HCT116 (cell line): ENCODE measurements at regions not wholly inside any gene's neighbourhood (a gene's known extent, or its start where the extent isn't known, plus 50 kb on each side); places are given as distances from the start of the nearest gene placed in this dataset.

ENCODE experiments used
- ATAC-seq: fragments of 200-7000 bp; cut with Tn5 transposase; 2 replicates; pipeline ENCODE4 v1.9.1; 2020; ENCODE audit warnings: mild to moderate bottlenecking, moderate library complexity
- BruUV-seq: library from RNA; stranded (reverse); fragments of 400-500 nt; replicated peaks from 2 replicates; lab custom pipeline; 2021; lab: Mats Ljungman, UMichigan
- CTCF ChIA-PET: fragments of 300-600 bp; sonication (Branson Sonifier 250); formaldehyde crosslinking; loops from one replicate; lab custom pipeline; 2021; ENCODE audit warnings: antibody characterized with exemption; lab: Charles Lee
- POLR2A ChIA-PET: fragments of 300-600, 350-600 bp; sonication (Branson Sonifier 250); formaldehyde crosslinking; loops from one replicate; lab custom pipeline; 2021; ENCODE audit warnings: antibody characterized with exemption; lab: Charles Lee
- RAD21 ChIA-PET, 2 experiments: fragments of 300-600 bp; sonication (Branson Sonifier 250); formaldehyde crosslinking; loops; one replicate each; lab custom pipeline; 2023; ENCODE audit warnings: low total read pairs in 2 of 2; ENCODE audit not compliant: uncharacterized antibody in 2 of 2, unreplicated experiment in 2 of 2, low non-redundant PET in 1 of 2; lab: Charles Lee
- DNase-seq: peaks from one replicate; pipeline ENCODE4 v3.0.0-alpha.2; 2010; ENCODE audit warnings: low read depth, low spot score
- H2AFZ ChIP-seq: fragments of 200-600 bp; shearing (Covaris generic), sonication (generic); 2 replicates; pipeline ENCODE4 v1.6.1; 2017; ENCODE audit warnings: low read depth, mixed run types, mixed read lengths, antibody characterized with exemption, low read length; ENCODE audit not compliant: poor library complexity, severe bottlenecking
- H3K27ac ChIP-seq: 2 replicates; pipeline ENCODE4 v1.5.1; 2012; ENCODE audit warnings: low read depth, low read length
- H3K27me3 ChIP-seq: fragments of 200-600 bp; sonication (generic); 2 replicates; pipeline ENCODE4 v1.6.1; 2016; ENCODE audit warnings: mixed run types, low read length, mixed read lengths; ENCODE audit not compliant: insufficient read depth
- H3K36me3 ChIP-seq, 2 experiments: fragments of 200-500 bp in 1 of 2; fragments of 200-600 bp in 1 of 2; sonication (Bioruptor generic) in 1 of 2; sonication (generic) in 1 of 2; 2 replicates each; pipeline versions ENCODE4 v1.5.1 to v1.6.1; 2014 to 2016; ENCODE audit warnings: low read length in 2 of 2, inconsistent platforms in 1 of 2, mixed read lengths in 1 of 2, mixed run types in 1 of 2; ENCODE audit not compliant: insufficient read depth in 2 of 2, control insufficient read depth in 1 of 2
- H3K4me1 ChIP-seq, 2 experiments: fragments of 200-600 bp in 1 of 2; sonication (generic) in 1 of 2; 2 replicates each; pipeline versions ENCODE4 v1.5.1 to v1.6.1; 2012 to 2017; ENCODE audit warnings: low read length in 2 of 2, inconsistent platforms in 1 of 2, mild to moderate bottlenecking in 1 of 2, mixed read lengths in 1 of 2, mixed run types in 1 of 2, moderate library complexity in 1 of 2; ENCODE audit not compliant: insufficient read depth in 2 of 2, control insufficient read depth in 1 of 2
- H3K4me2 ChIP-seq: fragments of 200-600 bp; sonication (generic); 2 replicates; pipeline ENCODE4 v1.6.1; 2017; ENCODE audit warnings: mixed run types, low read length, mixed read lengths
- H3K4me3 ChIP-seq, 2 experiments: fragments of 200-600 bp in 1 of 2; sonication (generic) in 1 of 2; replicated peaks in 1 of 2; 2 replicates each; pipeline ENCODE4 v1.5.1; 2011 to 2016; ENCODE audit warnings: low read length in 2 of 2, control low read depth in 1 of 2, low read depth in 1 of 2, mild to moderate bottlenecking in 1 of 2, mixed read lengths in 1 of 2, mixed run types in 1 of 2
- H3K79me2 ChIP-seq: fragments of 200-600 bp; sonication (generic); 2 replicates; pipeline ENCODE4 v1.6.1; 2017; ENCODE audit warnings: mild to moderate bottlenecking, mixed run types, low read length, moderate library complexity, mixed read lengths; ENCODE audit not compliant: insufficient read depth
- H3K9ac ChIP-seq: fragments of 200-600 bp; sonication (generic); 2 replicates; pipeline ENCODE4 v1.6.1; 2016; ENCODE audit warnings: low read length, mixed read lengths
- H3K9me2 ChIP-seq: fragments of 200-600 bp; sonication (generic), shearing (Covaris generic); 2 replicates; pipeline ENCODE4 v1.6.1; 2017; ENCODE audit warnings: mixed run types, mild to moderate bottlenecking, moderate library complexity; ENCODE audit not compliant: insufficient read depth
- H3K9me3 ChIP-seq, 2 experiments: fragments of 200-500 bp in 1 of 2; fragments of 200-600 bp in 1 of 2; sonication (Bioruptor generic) in 1 of 2; sonication (generic) in 1 of 2; 2 replicates each; pipeline ENCODE4 v1.6.1; 2014 to 2017; ENCODE audit warnings: low read length in 2 of 2, mixed read lengths in 2 of 2, inconsistent platforms in 1 of 2, low read depth in 1 of 2, mild to moderate bottlenecking in 1 of 2, mixed run types in 1 of 2, moderate library complexity in 1 of 2; ENCODE audit not compliant: control insufficient read depth in 1 of 2, insufficient read depth in 1 of 2
- H4K20me1 ChIP-seq: fragments of 200-600 bp; sonication (generic), shearing (Covaris generic); 2 replicates; pipeline ENCODE4 v1.6.1; 2017; ENCODE audit warnings: mixed run types, mild to moderate bottlenecking, moderate library complexity; ENCODE audit not compliant: insufficient read depth
- CBX3 ChIP-seq: IDR thresholded peaks from 2 replicates; pipeline ENCODE4 v1.6.1; 2012; ENCODE audit warnings: low read depth
- CEBPB ChIP-seq: IDR thresholded peaks from 2 replicates; pipeline ENCODE4 v1.6.1; 2012; ENCODE audit warnings: low read depth
- CTCF ChIP-seq, 3 experiments: fragments of 200-600 bp in 1 of 3; sonication (generic) in 1 of 3; IDR thresholded peaks in 2 of 3; conservative IDR thresholded peaks in 1 of 3; 2 replicates each; pipeline ENCODE4 v1.5.1; 2012 to 2017; ENCODE audit warnings: low read depth in 2 of 3, low read length in 2 of 3, antibody characterized with exemption in 1 of 3, borderline replicate concordance in 1 of 3, control low read depth in 1 of 3, mild to moderate bottlenecking in 1 of 3, mixed read lengths in 1 of 3, mixed run types in 1 of 3, moderate library complexity in 1 of 3; ENCODE audit not compliant: insufficient read depth in 1 of 3
- EGR1 ChIP-seq: IDR thresholded peaks from 2 replicates; pipeline ENCODE4 v1.6.1; 2012; ENCODE audit warnings: low read depth
- EZH2 ChIP-seq: fragments of 200-600 bp; sonication (generic); IDR thresholded peaks from 2 replicates; pipeline ENCODE4 v1.6.1; 2017; ENCODE audit warnings: antibody characterized with exemption, mixed run types
- EZH2phosphoT487 ChIP-seq: fragments of 200-600 bp; IDR thresholded peaks from 2 replicates; pipeline ENCODE4 v1.6.1; 2018; ENCODE audit warnings: antibody characterized with exemption, borderline replicate concordance
- FOSL1 ChIP-seq: IDR thresholded peaks from 2 replicates; pipeline ENCODE4 v1.6.1; 2012; ENCODE audit warnings: low read depth
- POLR2A ChIP-seq: IDR thresholded peaks from 2 replicates; pipeline ENCODE4 v1.7.0; 2011; ENCODE audit warnings: borderline replicate concordance; ENCODE audit not compliant: insufficient read depth, insufficient read length; ENCODE audit errors: extremely low read depth
- REST ChIP-seq: IDR thresholded peaks from 2 replicates; pipeline ENCODE4 v1.6.1; 2012; ENCODE audit warnings: low read depth
- SIN3A ChIP-seq: IDR thresholded peaks from 2 replicates; pipeline ENCODE4 v1.6.1; 2012; ENCODE audit warnings: low read depth
- SP1 ChIP-seq: IDR thresholded peaks from 2 replicates; pipeline ENCODE4 v1.6.1; 2012; ENCODE audit warnings: low read depth
- TCF7L2 ChIP-seq: IDR thresholded peaks from 2 replicates; pipeline ENCODE4 v1.7.0; 2011; ENCODE audit warnings: borderline replicate concordance, inconsistent platforms; ENCODE audit not compliant: insufficient read depth, insufficient read length; ENCODE audit errors: extremely low read depth
- YY1 ChIP-seq: IDR thresholded peaks from 2 replicates; pipeline ENCODE4 v1.6.1; 2011; ENCODE audit warnings: low read length, low read depth, moderate library complexity, mild to moderate bottlenecking; ENCODE audit not compliant: insufficient replicate concordance; ENCODE audit errors: extremely low read depth
- ZBTB33 ChIP-seq: IDR thresholded peaks from 2 replicates; pipeline ENCODE4 v1.6.1; 2011; ENCODE audit warnings: mild to moderate bottlenecking, low read length, moderate library complexity; ENCODE audit not compliant: insufficient replicate concordance; ENCODE audit errors: extremely low read depth
- ZFX ChIP-seq: fragments of 450-650 bp; IDR thresholded peaks from 2 replicates; pipeline ENCODE4 v1.6.1; 2017
- ZNF274 ChIP-seq: fragments of 200-500 bp; sonication (Bioruptor generic); IDR thresholded peaks from 2 replicates; pipeline ENCODE4 v1.6.1; 2014; ENCODE audit warnings: mild to moderate bottlenecking, low read depth, low read length, inconsistent platforms
- intact Hi-C: fragments of 100-400 bp; cut with micrococcal nuclease; formaldehyde crosslinking; loops from 2 replicates; pipeline ENCODE4 v1.10.0; 2022

GRCh38 chr4:123674762-123675465 lies 278.3 kb downstream of the SPRY1 start:
- H2AFZ ChIP-seq: no peak overlapping the region
- H3K9me2 ChIP-seq: no peaks in the 10 kb centered on the region
- H3K27me3 ChIP-seq: no peaks in the 10 kb centered on the region
- TF ChIP-seq ZFX (no peak), TCF7L2 (no peak), SP1 (no peak), EGR1 (no peak), ZNF274 (no peak), ZBTB33 (no peak), SIN3A (no peak), POLR2A (no peak), YY1 (no peak), FOSL1 (no peak), EZH2 (no peak), CBX3 (no peak), REST (no peak), EZH2phosphoT487 (no peak), CEBPB (no peak), CTCF (IDR thresholded peaks at IDR 0.05 in 2 of 3, conservative IDR thresholded peaks at IDR 0.05 in 1 of 3; ENCODE audit: borderline replicate concordance in 1 of 3, insufficient read depth in 1 of 3, low read depth in 2 of 3, low read length in 2 of 3) (no peak)
- no peak for DNase-seq
- no peak for ATAC-seq
- H3K27ac ChIP-seq: no peak overlapping the region
- H3K4me1 ChIP-seq: no peaks in the 10 kb centered on the region
- H4K20me1 ChIP-seq: no peaks in the 10 kb centered on the region
- intact Hi-C loops: no loop called here
- H3K36me3 ChIP-seq: no peaks in the 10 kb centered on the region
- RAD21 ChIA-PET: no interaction called here
- no peak overlapping the region for H3K4me3 ChIP-seq
- no peak overlapping the region for H3K9ac ChIP-seq
- CTCF ChIA-PET: no interaction called here
- BruUV-seq: no TSS peak
- POLR2A ChIA-PET: no interaction called here
- H3K79me2 ChIP-seq: no peaks in the 10 kb centered on the region
- no peaks in the 10 kb centered on the region for H3K9me3 ChIP-seq
- H3K4me2 ChIP-seq: no peak overlapping the region
